HG02678 (cell line): ENCODE measurements at regions not wholly inside any gene's neighbourhood (a gene's known extent, or its start where the extent isn't known, plus 50 kb on each side); places are given as distances from the start of the nearest gene placed in this dataset.
"Not testable (repeated sequence)": the region's sequence is repeated elsewhere in the genome, so short reads cannot be mapped to it uniquely, and the experiment has no call there.

Experiments used
- ATAC-seq: cut with Tn5 transposase; IDR thresholded peaks from one replicate; pipeline ENCODE4 v1.9.1; 2021; ENCODE audit warnings: mild to moderate bottlenecking, moderate library complexity; ENCODE audit not compliant: unreplicated experiment

DNA sequence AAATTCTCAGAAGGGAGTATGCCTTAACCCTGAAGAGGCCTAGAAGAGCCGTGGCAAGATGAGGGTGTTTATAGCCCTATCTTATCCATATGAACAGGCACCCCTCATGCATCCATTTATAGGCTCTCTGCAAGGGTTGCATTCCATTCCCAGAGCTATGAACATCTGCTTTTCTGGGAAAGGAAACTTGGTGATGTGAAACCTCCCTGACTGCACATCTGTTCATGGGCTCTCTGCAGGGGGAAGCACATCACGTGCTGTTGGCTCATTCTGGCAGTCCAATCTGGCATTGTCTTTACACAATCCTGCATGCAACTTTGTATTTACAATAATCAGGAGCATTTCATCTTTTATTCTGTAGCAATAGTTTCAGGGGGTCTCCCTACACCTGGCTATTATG lies 143.6 kb upstream of the API5 start:
- ATAC-seq = not testable (repeated sequence)

DNA sequence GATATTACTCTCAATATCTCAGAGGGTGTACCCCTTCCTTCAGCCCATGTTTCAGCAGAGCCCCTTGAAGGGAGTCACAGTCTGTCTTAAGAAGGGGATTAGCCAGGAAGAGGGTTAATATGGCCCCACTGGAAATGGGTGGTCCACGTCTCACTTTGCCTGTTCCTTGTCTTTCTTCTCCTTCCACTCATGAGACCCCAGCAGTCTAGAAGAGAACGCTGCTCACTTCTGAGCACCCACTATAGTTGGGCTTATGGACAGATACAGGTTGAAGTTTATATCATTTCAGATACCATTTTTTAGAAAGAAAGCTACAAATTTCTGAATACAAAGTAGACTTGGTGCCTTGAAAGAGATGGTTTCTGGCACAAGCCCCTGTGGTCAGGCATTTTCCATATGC lies 139.3 kb upstream of the API5 start:
- no peak for ATAC-seq

DNA sequence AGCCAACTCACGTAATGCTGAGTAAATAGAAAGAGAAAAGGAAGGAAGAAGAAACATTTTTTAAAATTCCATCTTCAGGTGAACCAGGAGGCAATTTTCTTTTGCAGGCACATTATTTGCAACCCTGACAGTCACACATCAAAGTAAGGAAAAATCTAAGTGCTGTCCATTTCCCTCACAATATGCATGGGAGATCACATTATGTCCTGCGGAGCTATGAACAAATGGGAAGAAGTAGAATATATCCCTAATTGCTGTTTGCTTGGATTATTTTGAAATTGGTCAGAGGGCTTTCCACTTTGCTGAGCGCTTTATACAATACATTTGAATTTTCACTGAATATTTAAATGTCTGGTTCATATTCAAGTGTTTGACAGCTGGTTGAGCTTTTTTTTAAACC lies 133.8 kb upstream of the API5 start:
- no peak for ATAC-seq

DNA sequence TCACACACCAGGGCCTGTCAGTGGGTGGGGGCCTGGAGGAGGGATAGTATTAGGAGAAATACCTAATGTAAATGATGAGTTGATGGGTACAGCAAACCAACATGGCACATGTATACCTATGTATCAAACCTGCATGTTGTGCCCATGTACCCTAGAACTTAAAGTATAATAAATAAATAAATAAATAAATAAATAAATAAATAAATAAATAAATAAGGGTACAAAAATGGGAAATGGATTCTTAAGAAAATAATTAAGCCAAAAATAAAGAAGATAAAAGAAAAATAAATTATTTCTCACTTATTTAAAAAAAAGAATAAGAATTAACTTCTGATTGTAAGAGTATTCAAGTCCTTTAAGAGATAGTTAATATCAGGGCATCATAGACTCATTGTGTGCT lies 117.3 kb upstream of the API5 start:
- not testable (repeated sequence) for ATAC-seq

DNA sequence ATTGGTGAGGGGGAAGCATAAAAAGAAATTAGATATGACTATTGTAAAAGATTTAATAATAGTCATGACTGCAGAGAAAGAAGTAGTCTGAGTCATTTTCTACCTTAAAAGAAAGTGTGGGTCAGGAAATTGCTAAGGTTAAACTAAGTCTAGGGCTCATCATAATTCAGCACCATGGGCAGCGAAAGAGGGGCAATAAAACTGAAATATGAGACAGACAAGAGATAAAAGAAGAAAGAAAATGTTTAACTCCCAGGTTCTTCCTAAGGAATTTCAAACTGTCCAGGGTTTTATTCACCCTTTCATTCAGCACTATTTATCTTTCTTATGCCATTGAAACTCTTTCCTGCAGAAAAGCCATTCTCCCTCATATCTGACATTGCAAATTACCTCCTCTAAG lies 114.4 kb upstream of the API5 start:
- ATAC-seq = no peak

DNA sequence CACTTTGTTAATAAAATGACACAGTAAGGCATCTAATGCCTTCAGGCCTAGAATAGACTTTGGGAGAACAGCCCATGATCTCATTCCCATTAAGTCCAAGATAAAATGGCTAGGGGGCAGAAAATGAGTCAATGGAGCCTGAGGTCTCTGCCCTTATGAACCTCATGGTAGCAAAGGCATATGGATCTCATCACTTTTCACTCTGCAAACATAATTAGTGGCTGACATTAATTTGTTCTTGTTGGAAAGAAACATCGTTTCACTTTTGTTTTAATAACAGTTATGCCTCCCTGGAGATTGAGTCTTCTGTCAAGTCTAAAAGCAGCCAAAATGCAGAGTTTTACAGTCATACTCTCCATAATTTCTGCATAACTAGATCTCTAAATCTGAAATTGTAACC lies 111.8 kb upstream of the API5 start:
- no peak for ATAC-seq

DNA sequence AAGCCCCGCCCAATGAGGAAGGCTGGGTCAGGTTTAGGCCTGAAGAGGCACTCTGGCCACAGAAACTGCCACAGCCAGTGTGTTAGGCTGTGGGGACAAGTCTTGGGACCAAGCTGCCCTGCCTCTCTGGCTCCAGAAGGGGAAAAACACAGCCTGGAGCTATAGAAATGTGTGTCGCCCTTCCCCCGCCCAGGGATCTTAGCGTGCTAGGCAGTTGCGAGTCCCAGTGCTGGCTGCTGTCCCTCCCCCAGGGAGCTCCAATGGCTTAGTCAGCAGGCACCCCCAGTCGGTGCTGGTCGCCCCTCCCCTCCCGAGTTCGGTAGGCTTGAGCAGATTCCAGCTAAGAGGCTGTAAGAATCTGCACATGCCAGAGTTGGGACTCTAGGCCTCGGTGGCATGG lies 99.5 kb upstream of the API5 start:
- ATAC-seq = no peak

DNA sequence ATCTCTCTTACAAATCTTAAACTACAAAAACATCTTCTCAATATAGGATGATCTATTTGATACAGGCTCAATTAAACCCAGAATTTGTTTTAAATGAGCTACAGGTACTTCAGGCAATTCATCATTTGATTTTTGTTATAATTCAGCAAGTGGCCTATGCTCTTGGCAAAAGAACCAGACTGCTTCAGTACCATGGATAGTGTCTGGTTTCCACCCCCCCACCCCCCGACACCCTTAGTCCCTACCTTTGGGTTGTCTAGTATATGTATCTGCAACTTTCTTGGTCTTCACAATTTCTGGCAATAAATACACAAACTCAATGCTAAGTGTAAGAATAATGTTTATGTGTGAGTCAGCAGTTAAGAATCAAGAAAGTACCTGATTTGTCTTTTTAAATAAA lies 97.3 kb upstream of the API5 start:
- ATAC-seq = no peak

DNA sequence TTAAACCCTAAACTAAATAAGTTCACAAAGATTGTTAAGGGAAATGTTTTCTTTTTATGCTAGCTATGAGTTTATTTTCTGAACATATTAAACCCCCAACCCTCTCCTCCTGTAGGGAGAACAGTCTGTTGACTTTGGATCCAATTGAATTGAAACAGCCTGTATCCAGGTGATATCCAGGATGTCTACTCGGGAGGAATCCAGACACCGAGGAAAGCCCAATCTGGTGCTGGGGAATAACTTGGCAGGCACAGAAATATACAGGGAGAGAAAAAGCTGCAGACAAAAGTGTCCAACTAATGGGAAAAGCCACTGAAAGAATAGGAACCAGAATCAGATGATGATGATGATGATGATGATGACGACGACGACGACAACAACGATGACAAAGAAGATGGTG lies 93.9 kb upstream of the API5 start:
- no peak for ATAC-seq

DNA sequence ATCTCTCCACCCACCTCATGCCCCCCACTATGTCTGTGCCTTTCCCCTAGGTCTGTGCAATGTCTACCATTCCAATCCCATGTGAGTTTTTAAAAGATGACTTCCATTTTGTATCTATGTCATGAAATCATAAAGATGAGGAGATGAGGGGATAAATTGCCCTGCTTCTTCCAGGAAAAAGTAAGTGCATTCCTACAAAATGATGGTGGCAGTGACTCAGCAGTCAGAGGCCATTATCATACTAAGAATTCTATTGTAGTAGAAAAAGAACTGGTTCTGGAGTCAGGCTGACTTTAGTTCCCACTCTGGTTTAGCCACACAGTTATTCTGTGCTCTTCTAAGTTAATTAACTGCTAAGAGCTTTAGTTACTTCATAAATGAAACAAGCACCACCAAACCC lies 89.6 kb upstream of the API5 start:
- no peak for ATAC-seq

DNA sequence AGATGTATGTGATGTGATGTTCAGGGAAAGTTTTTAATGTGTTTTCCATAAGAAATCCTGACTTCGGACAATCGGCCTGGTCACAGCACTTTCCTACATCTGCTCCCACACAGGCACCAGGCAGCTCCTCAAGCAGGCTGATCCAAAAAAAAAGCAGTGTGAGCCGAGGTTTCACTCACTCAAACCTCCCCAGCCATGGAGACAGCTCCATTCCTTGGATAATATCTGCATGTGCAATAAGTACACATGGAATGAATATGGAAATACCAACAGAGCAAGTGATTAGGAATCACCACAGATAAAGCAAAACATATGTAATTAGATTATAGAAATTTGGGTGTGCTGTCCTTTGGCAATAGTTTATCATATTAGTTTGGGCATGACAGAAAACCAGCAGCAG lies 88.8 kb upstream of the API5 start:
- no peak for ATAC-seq

DNA sequence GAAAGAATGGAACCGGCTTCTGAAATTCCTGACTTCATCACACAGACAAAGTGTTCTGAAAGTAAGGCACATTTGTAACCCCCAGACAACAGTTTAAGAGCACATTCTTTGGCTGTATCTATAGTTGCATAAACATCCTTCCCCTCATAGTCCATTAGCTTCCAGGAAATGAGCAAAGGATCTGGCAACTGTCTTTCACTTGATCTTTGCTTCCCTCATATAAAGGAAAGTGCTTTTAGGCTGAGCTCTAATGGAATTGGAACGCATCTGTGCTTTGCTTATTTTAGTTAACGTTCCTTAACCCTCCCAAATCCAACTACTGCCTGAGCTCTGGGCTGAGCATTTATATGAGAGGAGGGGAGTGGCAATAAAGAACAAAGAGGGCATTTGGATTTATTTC lies 76.9 kb upstream of the API5 start:
- ATAC-seq = no peak

DNA sequence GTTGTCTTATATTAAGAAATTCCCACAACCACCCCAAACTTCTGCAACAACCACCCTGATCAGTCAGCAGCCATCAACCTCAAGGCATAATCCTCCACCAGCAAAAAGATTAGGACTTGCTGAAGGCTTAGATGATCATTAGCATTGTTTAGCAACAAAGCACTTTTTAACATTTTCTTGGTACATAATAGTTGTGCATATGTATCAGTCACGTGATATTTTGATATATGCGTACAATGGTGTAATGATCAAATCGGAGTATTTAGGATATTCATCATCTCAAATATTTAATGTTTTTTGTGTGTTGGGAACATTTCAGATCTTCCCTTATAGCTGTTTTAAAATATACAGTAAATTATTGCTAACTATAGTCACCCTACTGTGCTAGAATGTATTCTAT lies 73.5 kb upstream of the API5 start:
- no peak for ATAC-seq

DNA sequence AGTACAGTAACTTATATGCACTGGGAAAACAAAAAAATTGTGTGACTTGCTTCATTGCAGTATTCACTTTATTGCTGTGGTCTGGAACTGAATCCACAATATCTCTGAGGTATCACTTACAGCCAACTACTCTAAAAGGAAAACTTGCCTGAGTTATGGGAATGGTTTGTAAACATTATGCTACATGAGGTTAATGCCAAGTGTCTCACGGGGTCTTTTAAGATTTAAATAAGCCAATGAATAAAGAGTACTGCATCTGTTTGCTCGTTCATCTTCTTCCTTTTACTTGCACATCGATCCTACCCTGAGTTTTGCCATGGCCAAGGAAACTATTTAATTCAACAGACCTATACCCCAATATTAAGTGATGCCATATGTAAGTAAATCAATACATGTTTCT lies 72.0 kb upstream of the API5 start:
- no peak for ATAC-seq

DNA sequence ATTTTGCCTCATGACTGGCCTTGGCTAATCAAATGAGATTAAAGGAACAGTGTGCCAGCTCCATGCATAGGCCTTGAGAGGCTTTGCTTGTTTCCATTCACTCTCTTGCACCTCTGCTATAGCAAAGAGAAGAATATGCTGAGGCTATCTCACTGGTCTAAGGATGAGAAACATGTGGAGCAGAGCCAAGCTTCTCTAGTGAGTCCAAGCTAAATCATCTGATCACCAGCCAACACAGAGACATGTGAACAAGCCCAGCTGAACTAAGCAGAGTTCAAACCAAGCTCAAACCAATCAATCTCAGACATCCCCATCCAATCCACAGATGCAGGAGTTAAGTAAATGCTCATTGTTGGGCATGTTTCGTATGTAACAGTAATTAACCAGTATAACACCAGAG lies 69.4 kb upstream of the API5 start:
- no peak for ATAC-seq

DNA sequence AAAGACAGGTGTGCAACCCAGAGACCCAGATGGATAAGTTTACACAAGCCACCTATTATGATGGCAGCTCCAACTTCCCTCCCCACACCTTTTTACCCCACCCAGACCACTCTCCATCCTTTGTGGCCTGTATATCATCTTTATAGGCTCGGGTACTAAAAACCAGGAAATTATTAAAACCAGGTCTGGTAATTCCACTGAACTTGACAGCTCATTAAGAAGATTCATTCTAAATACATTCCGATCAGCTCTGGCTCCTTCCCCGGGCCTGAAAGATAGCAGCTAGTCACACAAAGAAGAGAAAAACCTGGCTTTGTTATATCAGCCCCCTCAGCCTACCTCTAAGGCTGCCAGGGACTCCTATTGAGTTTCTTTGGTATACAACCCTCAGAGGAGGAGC lies 67.9 kb upstream of the API5 start:
- no peak for ATAC-seq

DNA sequence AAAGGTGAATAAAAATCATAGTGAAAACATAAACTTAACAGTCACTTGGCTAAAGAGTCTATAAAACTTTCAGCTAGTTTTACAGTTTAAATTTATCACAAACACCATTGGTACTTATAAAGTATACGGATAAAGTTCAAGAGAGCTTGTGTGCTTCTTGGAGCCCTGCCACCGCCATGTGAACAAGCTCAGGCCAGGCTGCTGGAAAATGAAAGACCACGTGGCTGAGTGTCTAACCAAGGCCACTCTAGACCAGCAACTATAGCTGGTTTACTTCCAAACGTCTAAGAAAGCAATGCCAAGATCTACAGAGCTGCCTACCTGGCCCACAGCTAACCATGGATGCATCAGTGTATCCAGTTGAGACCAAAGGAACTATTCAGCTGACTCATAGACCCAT lies 66.3 kb upstream of the API5 start:
- no peak for ATAC-seq

DNA sequence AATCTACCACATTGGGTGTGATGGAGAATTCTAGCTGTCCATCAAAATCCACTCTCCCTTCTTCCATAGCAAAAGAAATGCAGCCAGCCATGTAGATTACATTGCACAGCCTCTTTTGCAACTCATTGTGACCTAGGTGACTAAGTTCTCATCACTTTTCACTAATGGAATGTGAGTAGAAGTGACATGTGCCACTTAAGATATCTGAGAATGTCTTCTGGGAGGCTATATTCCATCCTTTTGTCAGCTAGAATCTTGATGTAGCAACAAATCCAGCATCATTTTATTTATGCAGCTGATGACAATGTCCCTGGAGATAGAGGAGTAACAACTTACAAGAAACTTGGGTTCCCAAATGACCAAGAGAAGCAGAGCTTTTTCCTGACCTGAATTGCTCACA lies 61.5 kb upstream of the API5 start:
- ATAC-seq = no peak

DNA sequence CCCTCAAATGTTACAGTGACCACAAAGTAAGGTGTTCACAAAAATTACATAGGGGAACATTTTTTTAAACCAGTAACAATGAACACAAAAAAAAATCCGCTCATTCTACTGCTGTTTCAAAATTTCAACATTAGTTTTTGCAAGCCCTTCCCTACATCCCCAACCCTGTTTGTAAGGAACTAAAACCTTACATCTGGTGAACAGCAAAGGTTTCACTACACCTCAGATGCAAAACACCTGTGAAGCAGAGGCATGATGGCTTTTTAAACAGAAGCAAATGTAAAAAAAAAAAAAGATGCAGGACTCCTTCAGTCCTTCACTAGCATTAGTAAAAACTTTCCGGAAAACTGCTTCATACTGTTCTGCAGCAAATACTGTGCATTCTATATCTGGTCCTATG lies 50.0 kb upstream of the API5 start:
- no peak for ATAC-seq
